SK-N-MC (cell line): ENCODE measurements at regions not wholly inside any gene's neighbourhood (a gene's known extent, or its start where the extent isn't known, plus 50 kb on each side); places are given as distances from the start of the nearest gene placed in this dataset.

Source experiments
- EZH2 ChIP-seq: fragments of 200-600 bp; sonication (generic); IDR thresholded peaks from one replicate; pipeline ENCODE4 v1.6.1; 2017; ENCODE audit warnings: antibody characterized with exemption
- POLR2AphosphoS5 ChIP-seq: IDR thresholded peaks from 2 replicates; pipeline ENCODE4 v1.6.1; 2012; ENCODE audit warnings: mild to moderate bottlenecking, low read depth, low read length, borderline replicate concordance

GRCh38 chr10:25815236-25815635, 118.8 kb upstream of the MYO3A start:
- TF ChIP-seq EZH2 (no peak), POLR2AphosphoS5 (no peak)
